HCT116 (cell line): ENCODE measurements at regions not wholly inside any gene's neighbourhood (a gene's known extent, or its start where the extent isn't known, plus 50 kb on each side); places are given as distances from the start of the nearest gene placed in this dataset.

Experiments used
- CTCF ChIP-seq, 3 experiments: fragments of 200-600 bp in 1 of 3; sonication (generic) in 1 of 3; IDR thresholded peaks in 2 of 3; conservative IDR thresholded peaks in 1 of 3; 2 replicates each; pipeline ENCODE4 v1.5.1; 2012 to 2017; ENCODE audit warnings: low read depth in 2 of 3, low read length in 2 of 3, antibody characterized with exemption in 1 of 3, borderline replicate concordance in 1 of 3, control low read depth in 1 of 3, mild to moderate bottlenecking in 1 of 3, mixed read lengths in 1 of 3, mixed run types in 1 of 3, moderate library complexity in 1 of 3; ENCODE audit not compliant: insufficient read depth in 1 of 3
- EGR1 ChIP-seq: IDR thresholded peaks from 2 replicates; pipeline ENCODE4 v1.6.1; 2012; ENCODE audit warnings: low read depth
- EZH2 ChIP-seq: fragments of 200-600 bp; sonication (generic); IDR thresholded peaks from 2 replicates; pipeline ENCODE4 v1.6.1; 2017; ENCODE audit warnings: antibody characterized with exemption, mixed run types
- POLR2A ChIP-seq: IDR thresholded peaks from 2 replicates; pipeline ENCODE4 v1.7.0; 2011; ENCODE audit warnings: borderline replicate concordance; ENCODE audit not compliant: insufficient read depth, insufficient read length; ENCODE audit errors: extremely low read depth

GRCh38 chr1:184199438-184200085 is 148.0 kb downstream of the TSEN15 start:
- TF ChIP-seq EZH2: no peak
- no peak for TF ChIP-seq POLR2A
- TF ChIP-seq CTCF (IDR thresholded peaks at IDR 0.05 in 2 of 3, conservative IDR thresholded peaks at IDR 0.05 in 1 of 3; ENCODE audit: borderline replicate concordance in 1 of 3, insufficient read depth in 1 of 3, low read depth in 2 of 3, low read length in 2 of 3): no peak
- no peak for TF ChIP-seq EGR1
